Activated CD8-positive, alpha-beta memory T cell treated with anti-CD3 and anti-CD28 coated beads for 36 hours (primary cell): ENCODE measurements at regions not wholly inside any gene's neighbourhood (a gene's known extent, or its start where the extent isn't known, plus 50 kb on each side); places are given as distances from the start of the nearest gene placed in this dataset.

Experiments used
- CTCF ChIA-PET: fragments of 350-600 bp; sonication (Branson Sonifier 250); formaldehyde crosslinking; loops from one replicate; lab custom pipeline; 2021; ENCODE audit warnings: antibody characterized with exemption; lab: Charles Lee
- POLR2A ChIA-PET: fragments of 350-600 bp; sonication (Branson Sonifier 250); formaldehyde crosslinking; loops from one replicate; lab custom pipeline; 2021; ENCODE audit warnings: antibody characterized with exemption; lab: Charles Lee

DNA sequence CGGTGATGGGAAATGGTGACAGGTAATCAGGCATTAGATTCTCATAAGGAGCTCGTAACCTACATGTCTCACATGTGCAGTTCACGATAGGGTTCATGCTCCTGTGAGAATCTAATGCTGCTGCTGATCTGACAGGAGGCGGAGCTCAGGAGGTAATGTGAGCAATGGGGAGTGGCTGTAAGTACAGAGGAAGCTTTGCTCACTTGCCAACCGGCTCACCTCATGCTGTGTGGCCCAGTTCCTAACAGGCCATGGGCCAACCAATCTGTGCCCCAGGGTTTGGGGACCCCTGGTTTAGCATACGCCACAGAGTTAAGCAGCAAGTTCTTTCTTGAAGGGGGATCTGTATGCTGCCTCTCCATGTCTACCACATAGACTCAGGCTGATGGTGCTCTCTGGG lies 133.1 kb downstream of the IQUB start:
- CTCF ChIA-PET, result no interaction called here

DNA sequence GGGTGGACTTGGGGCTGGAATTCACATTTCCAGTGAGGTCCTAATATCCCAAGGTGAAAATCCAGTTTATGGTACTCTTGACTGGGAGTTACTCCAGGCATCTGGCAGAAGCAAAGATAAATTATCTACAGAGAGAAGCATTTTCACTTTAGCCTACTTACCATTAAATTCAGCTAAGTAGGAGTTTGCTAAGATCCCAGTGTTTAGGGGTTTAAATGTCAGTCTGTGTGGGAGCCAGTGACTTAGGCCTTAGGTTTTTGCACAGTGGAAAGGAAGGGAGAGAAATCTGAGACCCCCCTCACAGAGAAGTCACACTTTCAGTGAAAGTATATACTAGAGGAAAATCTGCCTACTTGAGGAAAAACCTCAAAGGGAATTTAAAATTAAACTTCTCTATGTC lies 134.2 kb downstream of the IQUB start:
- ChIA-PET POLR2A (no interaction called here), CTCF (no interaction called here)

More for the DNA sequence above, 133.1 kb downstream of the IQUB start:
- POLR2A ChIA-PET, result no interaction called here

DNA sequence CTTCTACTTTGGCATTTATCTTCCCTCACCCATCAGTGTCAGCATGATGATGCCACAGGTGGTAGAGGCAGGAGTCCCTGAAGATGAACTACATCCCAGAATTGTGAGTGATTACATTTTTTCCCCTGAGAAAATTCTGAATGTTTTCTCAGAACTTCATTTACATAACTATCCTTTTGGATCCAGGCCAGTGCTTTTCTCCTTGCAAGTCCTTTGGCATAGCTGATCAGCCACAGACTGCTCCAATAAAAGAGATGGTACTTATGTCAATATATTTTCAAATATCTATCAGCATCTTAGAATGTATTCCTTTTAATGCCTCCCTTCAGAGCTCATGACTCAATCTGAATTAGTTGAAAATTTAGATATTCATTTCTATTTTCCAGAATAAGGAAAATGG lies 135.5 kb downstream of the IQUB start:
- CTCF ChIA-PET, result no interaction called here

DNA sequence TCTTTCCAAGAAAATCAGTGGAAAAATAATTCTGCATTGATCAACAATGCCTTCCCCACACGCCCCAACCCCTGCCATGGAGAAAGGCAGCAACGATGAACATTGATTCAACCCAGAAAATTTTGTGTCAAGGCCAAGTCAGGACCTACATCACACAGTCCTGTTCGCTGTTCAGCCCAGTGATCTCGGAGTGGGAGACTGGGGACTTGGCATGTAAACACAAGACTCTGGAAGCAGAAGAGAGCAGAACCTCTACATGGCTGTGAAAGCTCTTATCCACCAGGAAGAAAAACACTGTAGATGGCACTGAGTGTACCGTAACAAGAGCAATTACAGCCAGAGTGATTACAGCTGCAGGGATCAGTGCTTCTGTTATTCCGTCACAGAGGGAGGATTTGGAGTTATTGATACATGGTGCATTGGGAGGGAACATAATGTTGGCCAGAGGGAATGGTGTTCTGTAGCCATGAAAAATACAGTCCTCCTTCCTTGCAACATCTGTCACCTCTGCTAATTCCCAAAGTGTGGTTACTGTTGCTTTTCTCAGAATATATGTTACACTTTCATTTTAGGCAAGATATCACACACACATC lies 136.6 kb downstream of the IQUB start:
- POLR2A ChIA-PET, result no interaction called here
- CTCF ChIA-PET, result no interaction called here

More for the DNA sequence above, 135.5 kb downstream of the IQUB start:
- POLR2A ChIA-PET, result no interaction called here

DNA sequence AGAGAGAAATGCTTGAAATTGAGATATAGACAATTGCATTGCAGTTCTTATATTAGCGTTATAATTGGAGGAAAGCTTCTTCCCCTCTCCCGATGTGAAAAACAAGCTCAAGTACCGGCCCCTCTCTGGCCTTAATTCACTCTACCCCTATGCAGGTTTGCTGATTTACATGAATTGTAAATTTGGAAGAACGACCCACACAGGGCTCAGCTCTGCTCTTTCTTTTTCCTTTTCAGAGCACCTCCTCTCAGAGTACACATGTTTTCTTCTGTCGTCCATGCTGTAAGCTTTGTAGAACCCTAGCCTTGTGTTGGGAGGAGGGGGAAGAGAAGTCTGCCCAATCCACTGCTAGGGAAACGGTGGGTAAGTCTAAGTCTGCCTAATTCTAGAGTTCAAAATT lies 140.8 kb downstream of the IQUB start:
- ChIA-PET POLR2A (interaction anchor here (0.6 kb wide), 1 partner anchor 163 kb away, joined by 3 read pairs; no protein-coding TSS in a partner anchor), CTCF (no interaction called here)

DNA sequence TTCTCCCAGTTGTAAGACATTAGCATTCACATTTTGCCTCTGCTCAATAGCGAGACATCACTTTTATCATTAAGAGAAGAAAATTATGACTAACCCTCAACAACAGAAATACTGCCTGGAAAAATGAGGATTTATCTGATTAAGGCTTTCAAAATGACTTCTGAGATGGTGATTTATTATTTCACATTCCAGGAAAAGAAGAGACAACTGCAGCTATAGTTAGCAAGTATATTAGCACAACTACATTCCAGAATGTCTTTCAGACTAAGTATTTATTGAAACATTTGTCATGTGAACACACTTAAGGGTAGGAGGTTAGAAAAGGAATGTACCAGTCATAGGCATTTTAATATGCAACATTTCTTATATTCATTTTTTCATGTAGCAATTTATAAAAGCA lies 162.0 kb downstream of the IQUB start:
- ChIA-PET CTCF (no interaction called here), POLR2A (no interaction called here)

DNA sequence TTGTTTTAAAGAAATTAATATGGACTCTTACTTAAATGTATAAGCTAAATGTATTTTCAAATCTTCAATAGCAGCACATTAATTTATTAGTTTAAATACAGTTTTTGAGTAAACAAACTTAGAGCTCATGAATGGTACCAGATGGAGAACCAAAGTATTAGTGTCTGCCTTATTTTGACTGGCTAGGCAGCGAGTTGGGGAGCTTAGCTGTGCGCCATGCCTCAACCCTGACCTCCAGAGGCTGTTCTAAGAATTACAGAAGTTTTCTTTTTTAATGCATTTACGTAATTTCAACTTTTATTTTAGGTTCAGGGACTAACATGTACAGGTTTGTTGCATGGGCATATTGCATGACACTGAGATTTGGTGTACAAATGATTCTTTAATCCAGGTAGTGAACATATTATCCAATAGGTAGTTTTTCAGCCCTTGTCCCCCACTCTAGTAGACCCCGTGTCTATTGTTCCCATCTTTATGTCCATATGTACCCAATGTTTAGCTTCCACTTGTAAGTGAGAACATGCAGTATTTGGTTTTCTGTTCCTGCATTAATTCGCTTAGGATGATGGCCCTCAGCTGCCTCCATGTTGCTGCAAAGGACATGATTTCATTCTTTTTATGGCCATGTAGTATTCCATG lies 166.8 kb downstream of the IQUB start:
- CTCF ChIA-PET, result no interaction called here
- POLR2A ChIA-PET, result no interaction called here

DNA sequence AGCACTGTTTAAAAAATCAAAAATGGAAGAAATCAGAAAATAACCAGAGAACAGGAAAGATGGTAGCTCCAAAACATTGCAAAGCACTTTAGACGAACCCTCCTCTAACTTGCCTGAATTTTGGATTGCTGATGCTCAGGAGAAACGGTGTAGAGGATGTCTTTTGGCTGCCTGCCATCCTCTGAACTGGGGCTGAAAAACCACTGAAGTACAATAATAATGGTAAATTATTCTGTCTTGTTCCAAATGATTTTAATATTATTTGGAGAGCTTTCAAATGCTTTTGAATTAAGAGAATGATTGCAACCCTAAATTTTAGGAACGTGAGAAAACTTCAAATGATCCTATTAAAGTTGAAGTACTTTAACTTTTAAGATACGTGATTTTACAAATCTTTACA lies 167.3 kb upstream of the SLC13A1 start:
- ChIA-PET POLR2A (no interaction called here), CTCF (no interaction called here)

DNA sequence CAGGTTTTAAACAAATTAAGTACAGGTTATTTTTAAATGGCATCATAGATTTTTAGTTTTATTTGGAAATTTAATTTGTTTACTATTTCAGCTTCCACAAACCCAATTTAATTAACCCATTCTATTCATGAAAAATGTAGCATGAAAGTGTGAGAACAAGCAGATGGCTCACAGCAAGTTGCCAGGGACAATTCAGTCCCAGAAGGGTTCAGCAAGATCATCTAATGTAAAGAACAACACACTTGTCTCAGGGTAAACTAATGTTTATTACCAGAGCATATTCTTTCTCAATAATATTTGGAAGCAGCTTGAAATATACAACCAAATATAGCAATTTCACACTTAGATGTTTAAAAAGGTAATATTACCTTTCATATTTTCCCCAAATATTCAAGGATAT lies 166.9 kb upstream of the SLC13A1 start:
- CTCF ChIA-PET, result no interaction called here
- POLR2A ChIA-PET, result no interaction called here

DNA sequence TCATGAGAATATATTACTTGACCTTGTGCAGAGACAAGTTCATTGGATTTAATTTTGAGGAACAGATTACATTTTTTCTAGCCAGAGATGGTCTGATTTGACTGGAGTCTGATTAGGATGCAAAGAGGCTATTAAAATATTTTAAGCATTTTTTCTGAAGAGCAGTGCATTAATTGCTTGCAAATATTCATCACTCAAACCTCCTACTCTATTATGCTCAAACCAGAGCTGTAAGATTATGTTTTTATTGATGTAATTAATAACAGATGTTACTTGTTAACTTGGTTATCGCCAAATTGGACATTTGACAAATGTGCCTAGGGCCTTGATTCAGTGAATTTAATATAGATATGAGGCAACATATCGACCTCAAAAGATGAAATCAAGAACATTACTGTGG lies 160.9 kb upstream of the SLC13A1 start:
- ChIA-PET CTCF (no interaction called here), POLR2A (no interaction called here)

DNA sequence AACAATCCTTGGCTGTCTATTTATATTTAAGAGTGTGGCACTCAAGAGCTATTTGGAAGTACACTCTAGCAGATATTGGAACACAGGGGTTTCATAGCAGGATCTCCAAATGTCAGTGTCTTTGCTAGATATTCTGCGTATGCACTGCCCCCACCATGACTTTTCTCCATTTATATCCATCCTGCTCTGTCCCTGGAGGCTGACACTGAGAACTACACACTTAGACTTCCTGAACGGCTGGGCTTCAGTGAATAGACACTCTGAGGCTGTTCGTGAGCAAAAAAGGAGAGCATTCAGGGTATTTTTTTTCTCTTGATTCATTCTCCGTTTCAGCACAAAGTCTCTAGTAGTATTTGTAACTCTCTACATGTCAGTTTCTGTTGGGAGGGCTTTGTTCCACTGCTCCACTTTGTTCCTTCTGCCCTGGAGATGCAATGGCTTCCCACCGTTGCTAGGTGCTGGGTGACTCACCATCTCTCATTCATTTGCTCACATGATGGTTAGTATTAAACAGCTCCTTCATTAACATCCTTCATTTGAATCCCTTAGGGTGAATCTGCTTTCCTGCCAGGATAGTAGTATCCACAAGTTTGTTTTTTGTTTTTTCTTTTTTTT lies 155.9 kb upstream of the SLC13A1 start:
- POLR2A ChIA-PET, result no interaction called here
- CTCF ChIA-PET, result no interaction called here

DNA sequence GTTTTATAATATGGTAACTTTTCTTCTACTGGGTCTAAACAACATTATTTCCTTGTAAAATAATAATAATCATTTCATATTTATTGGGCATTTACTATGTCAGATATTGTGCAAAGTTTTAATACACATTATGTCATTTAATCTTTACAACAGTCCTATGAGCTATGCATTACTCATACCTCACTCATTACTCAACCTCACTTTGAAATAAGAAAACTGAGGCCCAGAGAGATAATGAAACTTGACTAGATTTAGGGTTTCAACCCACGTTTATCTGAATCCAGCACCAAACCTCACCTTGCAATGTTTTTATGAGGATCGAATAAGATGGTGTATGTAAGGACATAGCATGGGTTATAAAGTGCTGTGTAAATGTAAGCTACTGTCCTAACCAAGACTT lies 153.2 kb upstream of the SLC13A1 start:
- ChIA-PET POLR2A (no interaction called here), CTCF (no interaction called here)

DNA sequence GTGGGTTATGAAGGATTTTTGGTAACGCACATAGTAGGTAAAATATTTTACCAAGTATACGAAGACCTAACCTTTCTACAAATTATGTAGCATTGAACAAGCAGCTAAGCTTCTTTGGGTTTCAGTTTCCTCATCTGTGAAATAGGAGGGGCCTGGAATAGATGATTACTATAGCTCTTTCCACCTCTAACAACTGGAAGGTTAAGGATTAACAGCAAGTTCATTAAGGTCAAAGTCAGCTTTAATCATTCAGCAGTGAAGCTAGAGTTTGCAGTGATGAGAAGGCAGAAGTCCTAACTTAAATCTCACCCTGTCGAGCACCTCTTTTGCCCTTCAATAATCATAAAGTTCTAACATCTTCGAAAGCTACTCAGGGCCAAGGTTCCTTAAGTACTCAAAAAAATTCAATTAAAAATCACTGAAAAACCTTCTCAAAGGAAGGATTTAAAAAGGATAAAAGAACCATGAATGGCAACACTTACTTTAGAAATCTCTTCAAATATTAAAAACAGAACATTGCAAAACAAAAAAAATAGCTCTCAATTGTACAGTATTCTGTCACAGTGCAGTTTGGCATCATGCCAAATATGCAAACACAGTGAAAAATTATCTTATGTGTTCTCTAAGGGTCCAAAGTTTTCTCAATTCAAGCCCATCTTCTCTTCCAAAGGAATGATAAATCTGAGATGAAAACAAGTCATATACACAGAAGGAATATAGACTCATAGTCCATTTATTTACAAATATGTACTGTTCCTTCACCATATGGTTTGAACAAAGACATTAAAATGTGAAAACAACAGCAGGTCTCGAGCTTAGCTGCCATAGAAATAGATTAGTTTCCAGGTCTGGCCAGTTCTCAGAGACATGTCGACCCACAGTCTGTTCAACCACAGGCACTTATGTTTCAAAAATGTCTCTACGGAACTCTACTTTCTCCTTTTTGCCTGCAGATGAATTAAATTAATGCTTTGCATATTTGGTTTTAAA lies 152.0 kb upstream of the SLC13A1 start:
- ChIA-PET CTCF (no interaction called here), POLR2A (no interaction called here)

DNA sequence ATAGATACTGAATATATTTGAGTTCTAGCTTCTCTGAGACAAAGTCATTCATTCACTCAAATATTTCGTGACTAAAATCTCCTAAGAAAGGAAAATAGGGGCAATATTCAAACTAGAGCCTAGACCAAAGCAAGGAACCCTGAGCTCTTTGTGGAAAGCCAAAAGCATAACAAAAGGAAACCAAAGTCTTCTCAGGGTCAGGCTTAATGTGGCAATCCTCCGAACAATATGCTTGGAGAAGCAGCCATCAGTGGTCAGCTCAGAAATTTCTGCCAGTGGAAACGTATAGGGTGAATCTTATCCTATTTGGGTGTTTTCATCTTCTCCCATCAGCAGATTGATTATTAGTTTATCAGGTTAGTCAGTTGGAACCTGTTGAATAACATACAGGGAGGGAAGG lies 151.3 kb upstream of the SLC13A1 start:
- CTCF ChIA-PET, result no interaction called here

DNA sequence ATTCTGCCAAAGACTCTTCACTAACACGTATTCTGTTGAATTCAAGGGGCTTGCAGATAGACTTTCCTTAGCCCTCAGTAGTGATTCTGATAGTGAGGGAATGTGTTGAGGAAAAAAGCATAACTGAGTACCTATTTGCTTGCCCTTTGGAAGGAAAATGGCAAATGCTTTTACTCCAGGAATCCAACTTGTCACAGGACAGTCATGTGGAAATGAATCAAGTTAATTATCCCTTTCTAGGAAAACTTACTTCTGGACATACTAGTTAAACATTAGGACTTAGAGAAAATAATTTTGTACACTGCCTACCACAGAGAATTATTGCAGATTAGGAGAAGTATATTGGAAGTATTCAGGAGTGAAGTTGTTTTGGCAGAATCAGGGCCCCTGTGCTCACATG lies 148.9 kb upstream of the SLC13A1 start:
- ChIA-PET CTCF (no interaction called here), POLR2A (no interaction called here)

More for the DNA sequence above, 151.3 kb upstream of the SLC13A1 start:
- POLR2A ChIA-PET, result no interaction called here

DNA sequence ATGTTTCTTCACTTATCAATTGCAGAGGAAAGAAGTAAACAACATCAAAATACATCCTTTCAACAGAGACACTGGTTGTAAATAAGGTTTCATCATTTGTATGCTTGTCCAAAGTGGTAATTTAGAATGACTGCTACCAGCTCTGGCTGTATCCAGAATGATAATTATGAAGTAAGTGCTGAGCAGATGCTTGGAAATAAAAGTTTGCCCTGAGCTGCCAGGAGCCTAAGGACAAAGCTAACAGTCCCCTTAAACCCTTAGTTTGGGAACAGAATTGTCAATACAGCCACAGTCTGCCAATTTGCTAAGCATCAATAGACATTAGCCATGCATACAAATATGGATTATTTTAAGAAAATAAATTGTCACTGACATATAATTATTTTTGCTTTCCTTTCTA lies 147.0 kb upstream of the SLC13A1 start:
- ChIA-PET POLR2A (no interaction called here), CTCF (no interaction called here)

DNA sequence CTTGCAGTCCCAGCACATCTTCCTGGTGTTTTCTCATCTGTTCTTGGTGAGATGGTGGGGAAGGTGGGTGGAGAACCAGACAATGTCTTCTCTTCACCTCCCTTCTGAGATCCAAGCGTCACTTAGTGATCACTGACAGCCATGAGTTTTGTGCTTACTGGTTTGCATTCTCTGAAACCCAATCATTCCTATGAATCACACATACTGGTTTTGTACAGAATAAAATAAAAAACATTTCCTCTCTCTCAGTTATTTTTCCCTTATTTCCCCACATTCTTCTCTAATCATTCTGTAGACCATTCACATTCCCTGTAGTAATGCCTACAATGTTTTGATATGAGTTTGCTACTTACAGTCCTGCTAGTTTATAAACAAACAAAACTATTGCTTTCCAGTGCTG lies 143.8 kb upstream of the SLC13A1 start:
- ChIA-PET POLR2A (no interaction called here), CTCF (no interaction called here)

DNA sequence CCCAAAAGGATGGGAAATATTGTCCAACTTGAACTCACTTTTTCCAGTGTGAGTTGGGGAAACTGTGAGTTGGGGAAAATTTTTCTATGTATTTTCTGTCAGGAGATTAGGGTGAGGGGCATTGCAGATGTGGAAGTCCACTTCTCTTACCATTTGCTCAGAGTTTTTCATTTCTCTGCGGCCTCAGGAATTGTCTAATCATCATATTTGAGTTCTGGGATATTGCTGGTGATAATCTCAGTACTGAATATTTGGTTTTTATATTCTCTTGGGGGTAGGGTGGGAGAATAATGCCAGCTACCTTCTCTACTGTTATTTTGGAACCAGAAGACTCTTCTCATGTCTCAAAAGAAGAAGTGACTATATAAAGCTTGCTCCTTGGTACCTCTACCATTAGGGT lies 141.3 kb upstream of the SLC13A1 start:
- POLR2A ChIA-PET, result no interaction called here
- CTCF ChIA-PET, result no interaction called here

DNA sequence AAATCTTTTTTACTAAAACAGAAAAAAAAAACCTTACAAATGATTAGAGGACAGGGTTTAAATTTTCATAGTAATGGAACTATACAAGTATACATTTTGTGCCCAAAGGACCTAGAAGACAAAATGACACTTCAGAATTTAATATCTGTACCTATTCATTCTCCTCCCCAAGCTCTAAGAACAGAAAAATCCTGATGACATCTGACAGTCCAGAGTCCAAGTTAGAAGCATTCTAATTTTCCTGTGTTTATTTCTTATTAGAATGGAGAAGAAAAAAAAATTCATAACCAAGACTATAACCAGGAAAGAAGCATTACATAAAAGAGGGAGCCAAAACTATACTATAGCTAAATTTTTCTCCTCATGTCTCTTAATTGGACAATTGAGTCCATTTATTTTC lies 138.9 kb upstream of the SLC13A1 start:
- ChIA-PET CTCF (no interaction called here), POLR2A (no interaction called here)

DNA sequence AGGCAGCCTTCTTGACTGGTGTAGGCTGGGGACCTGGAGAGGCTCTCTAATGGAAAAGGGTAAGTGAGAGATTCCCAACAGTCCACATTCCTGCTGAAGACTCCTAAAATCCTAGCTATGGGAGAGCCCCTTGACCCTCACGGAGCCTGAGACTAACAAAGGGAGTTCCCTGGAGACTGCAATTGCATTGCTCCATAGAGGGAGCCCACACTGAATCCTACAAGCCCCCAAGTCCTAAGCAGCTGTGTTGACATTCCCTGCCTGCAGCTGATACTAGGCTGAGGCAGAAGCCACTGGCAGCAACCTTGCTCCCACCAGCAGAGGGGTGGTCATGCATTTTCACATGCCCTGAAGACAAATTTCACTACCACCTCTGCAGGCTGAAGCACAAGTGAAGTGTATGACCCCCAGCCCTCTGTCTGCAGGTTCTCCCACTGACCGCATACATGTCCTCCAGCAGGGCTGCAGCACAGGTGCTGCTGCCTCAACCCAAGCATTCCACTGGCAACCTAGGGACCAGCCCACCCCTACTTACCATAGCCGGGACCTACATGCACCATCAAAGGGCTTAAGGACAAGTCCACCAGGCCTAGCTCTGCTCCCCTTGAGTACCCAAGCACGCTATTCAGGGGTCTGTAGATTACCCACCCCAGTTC lies 130.3 kb upstream of the SLC13A1 start:
- ChIA-PET CTCF (no interaction called here), POLR2A (no interaction called here)
